Left colon (tissue), 2 donors: ENCODE measurements at regions not wholly inside any gene's neighbourhood (a gene's known extent, or its start where the extent isn't known, plus 50 kb on each side); places are given as distances from the start of the nearest gene placed in this dataset.
A peak's percentile ranks its signal among the peaks of the same experiment; 100 is the strongest.

Experiments
- ATAC-seq: fragments of 200-7000 bp; cut with Tn5 transposase; one replicate; pipeline ENCODE4 v1.9.1; 2020; ENCODE audit warnings: mild to moderate bottlenecking, moderate library complexity
- DNase-seq, 2 donors: peaks; one replicate each; pipeline ENCODE4 v3.0.0-alpha.2; 2020
- intact Hi-C, 2 donors: fragments of 100-400 bp; cut with DNase I in 1 of 2; cut with micrococcal nuclease in 1 of 2; formaldehyde crosslinking; loops; one replicate each; pipeline versions ENCODE4 v1.11.2 to v1.14.0; 2022; cut with DNase I, micrococcal nuclease
- donor health status: DM: no; HTN: no; CAD: no.
- donor health status: DM: yes; HTN: yes; CAD: no.

- DNase-seq (no peak), ATAC-seq (no peak)
- intact Hi-C loops = no loop called here
Observed at GRCh38 chr2:9093324-9093723, 89.8 kb upstream of the MBOAT2 start.

- DNase-seq (no peak), ATAC-seq (no peak)
- intact Hi-C loops = no loop called here
Observed at GRCh38 chr2:9092383-9093282, 89.1 kb upstream of the MBOAT2 start.

DNA sequence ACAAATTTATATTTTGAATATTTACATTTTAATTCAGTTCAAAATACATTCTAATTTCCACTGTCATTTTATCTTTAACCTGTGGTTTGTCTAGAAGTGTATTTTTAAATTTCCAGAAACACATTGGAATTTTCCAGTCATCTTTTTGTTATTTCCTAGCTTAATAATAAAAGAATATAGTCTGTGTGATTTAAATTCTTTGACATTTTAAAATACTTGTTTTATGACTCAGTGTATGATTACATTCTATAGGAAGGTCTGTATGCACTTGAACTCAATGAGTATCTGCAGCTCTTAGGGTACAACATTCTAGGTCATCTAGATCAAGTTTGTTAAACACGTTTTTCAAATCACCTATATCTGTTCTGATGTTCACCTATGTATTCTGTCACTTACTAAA, 88.3 kb upstream of the MBOAT2 start:
- DNase-seq = no peak

DNA sequence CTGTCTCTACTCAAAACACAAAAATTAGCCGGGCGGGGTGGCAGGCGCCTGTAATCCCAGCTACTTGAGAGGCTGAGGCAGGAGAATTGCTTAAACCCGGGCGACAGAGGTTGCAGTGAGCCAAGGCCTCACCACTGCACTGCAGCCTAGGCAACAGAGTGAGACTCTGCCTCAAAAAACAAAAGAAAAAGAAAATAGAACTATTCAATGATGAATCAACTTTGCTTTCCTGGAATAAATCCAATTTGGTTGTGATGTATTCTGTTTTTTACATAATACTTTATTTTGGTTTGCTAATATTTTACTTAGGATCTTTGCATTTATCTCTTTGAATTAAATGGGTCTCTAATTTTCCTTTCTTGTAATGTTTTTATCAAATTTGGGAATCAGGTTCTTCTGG, 86.3 kb upstream of the MBOAT2 start:
- intact Hi-C loops = no loop called here
- no peak for ATAC-seq
- DNase-seq = no peak

More for the DNA sequence above, 88.3 kb upstream of the MBOAT2 start:
- intact Hi-C loops = no loop called here
- no peak for ATAC-seq

GRCh38 chr2:9087121-9087681, 83.7 kb upstream of the MBOAT2 start:
- ATAC-seq (no peak), DNase-seq (no peak)
- intact Hi-C loops = no loop called here

- no peak for DNase-seq
- no peak for ATAC-seq
Observed at GRCh38 chr2:9086465-9086864, 83.0 kb upstream of the MBOAT2 start.

GRCh38 chr2:9085353-9085752, 81.9 kb upstream of the MBOAT2 start:
- intact Hi-C loops = no loop called here
- DNase-seq (no peak), ATAC-seq (no peak)

More at GRCh38 chr2:9086465-9086864, 83.0 kb upstream of the MBOAT2 start:
- intact Hi-C loops = no loop called here

GRCh38 chr2:9083287-9083686, 79.8 kb upstream of the MBOAT2 start:
- intact Hi-C loops = no loop called here
- ATAC-seq (peak; percentile 77), DNase-seq (no peak)

- intact Hi-C loops = no loop called here
- DNase-seq (no peak), ATAC-seq (no peak)
Observed at GRCh38 chr2:9082158-9082557, 78.7 kb upstream of the MBOAT2 start.

- DNase-seq = no peak
- intact Hi-C loops = no loop called here
- ATAC-seq = no peak
Observed at GRCh38 chr2:9081750-9082149, 78.3 kb upstream of the MBOAT2 start.

GRCh38 chr2:9078405-9078804, 74.9 kb upstream of the MBOAT2 start:
- intact Hi-C loops = no loop called here
- DNase-seq = no peak
- ATAC-seq = no peak

- DNase-seq = no peak
- intact Hi-C loops = no loop called here
- ATAC-seq = no peak
Observed at GRCh38 chr2:9077691-9078090, 74.2 kb upstream of the MBOAT2 start.

GRCh38 chr2:9076755-9077154, 73.3 kb upstream of the MBOAT2 start:
- ATAC-seq (no peak), DNase-seq (no peak)
- intact Hi-C loops = no loop called here

DNA sequence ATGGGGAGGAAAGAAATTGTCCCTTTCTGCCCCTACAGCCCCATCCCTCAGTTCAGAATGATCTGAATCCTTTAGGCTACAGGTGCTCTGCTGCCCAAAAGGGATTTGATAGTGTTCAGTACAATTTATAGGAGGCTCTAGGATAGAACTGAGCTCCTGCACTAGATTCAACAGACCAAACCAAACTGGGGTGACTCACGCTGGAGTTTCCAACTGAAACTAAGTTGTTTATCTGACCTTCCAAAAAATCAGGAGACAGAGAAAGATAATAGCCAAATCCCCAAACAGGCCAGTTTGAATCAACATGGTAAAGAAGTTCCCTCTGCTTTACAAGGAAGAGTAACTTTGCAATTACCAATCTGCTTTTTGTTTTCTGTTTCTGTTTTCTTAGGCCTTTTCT, 72.7 kb upstream of the MBOAT2 start:
- DNase-seq (no peak), ATAC-seq (no peak)
- intact Hi-C loops = no loop called here

DNA sequence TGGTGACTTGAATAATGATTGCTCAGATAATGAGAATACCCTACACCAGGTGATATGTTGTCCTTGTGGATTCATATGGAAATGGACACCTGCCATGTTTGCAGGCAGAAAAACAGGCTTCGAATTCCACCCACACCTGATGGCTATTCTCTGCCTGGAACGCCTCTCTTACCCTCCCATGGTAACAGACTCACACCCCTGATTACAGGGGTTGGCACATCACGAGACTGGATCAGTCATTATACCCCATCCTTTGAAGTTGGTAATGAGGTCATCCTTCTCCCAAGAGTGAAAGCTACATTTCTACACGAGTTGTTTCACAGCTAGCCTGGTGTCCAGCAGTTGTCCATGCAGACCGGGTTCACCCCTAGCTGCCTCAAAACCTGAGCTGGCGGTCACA, 71.4 kb upstream of the MBOAT2 start:
- DNase-seq = no peak
- no peak for ATAC-seq
- intact Hi-C loops = no loop called here

DNA sequence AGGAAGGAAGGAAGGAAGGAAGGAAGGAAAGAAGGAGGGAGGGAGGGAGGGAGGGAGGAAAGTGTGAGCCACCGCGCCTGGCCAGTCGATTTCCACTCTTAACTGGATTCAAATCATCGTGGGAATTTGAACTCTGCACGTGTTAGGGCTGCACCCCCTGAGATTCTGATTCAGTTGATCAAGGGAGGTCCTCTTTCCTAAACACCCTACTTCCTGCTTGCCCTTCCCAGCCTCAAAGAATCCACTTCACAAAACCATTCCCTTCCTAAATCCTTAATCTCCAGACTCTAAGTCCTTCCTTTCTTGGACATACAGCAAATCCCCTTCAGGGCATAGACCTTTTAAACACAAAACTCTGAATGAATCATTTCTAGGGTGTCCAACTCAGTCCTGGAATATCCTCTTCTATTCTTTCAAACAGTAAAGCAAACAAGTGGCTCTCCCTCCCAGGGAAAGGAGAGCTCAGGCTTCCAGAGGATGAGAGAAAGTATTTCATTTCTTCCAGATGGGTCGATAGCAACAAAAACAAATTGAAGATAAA, 68.2 kb upstream of the MBOAT2 start:
- DNase-seq = no peak
- intact Hi-C loops = no loop called here
- ATAC-seq = no peak

- DNase-seq (peak; percentile 15 to 62), ATAC-seq (peak; percentile 98)
- intact Hi-C loops = no loop called here
Observed at GRCh38 chr2:9071032-9071431, 67.5 kb upstream of the MBOAT2 start.

- DNase-seq (no peak), ATAC-seq (no peak)
- intact Hi-C loops = no loop called here
Observed at GRCh38 chr2:9069543-9069942, 66.1 kb upstream of the MBOAT2 start.

GRCh38 chr2:9065901-9066300, 62.4 kb upstream of the MBOAT2 start:
- intact Hi-C loops = no loop called here
- DNase-seq = no peak
- no peak for ATAC-seq

DNA sequence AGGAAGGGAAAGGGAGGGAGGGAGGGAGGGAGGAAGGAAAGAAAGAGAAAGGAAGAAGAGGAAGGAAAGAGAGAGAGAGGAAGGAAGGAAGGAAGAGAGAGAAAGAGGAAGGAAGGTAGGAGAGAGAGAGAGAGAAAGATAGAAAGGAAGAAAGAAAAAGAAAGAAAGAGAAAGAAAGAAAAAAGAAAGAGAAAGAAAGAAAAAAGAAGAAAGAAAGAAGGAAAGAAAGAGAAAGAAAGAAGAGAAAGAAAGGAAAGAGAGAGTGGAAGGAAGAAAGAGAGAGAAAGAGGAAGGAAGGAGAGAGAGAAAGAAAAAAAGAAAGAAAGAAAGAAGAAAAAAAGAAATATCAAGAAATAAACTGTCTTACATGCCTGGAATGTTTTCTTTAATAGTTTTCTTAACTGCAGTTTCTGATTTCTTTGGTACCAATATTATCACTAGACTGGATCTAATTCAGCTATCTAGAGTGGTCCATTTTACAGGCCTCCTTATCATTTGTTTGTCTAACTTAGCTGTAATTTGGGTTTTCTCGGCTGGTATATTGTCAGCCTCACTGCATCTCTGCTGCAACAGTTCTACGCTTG, 59.6 kb upstream of the MBOAT2 start:
- intact Hi-C loops = no loop called here
- DNase-seq = no peak

More for the DNA sequence above, 59.6 kb upstream of the MBOAT2 start:
- ATAC-seq = no peak
